ENCODE measurements at regions not wholly inside any gene's neighbourhood (a gene's known extent, or its start where the extent isn't known, plus 50 kb on each side); places are given as distances from the start of the nearest gene placed in this dataset.
"Not testable (repeated sequence)": the region's sequence is repeated elsewhere in the genome, so short reads cannot be mapped to it uniquely, and the experiment has no call there.

- DNase-seq (ENCODE audit: low spot score): no peak
- ATAC-seq: no peak
Measured at GRCh38 chr15:69755551-69756310, 303.1 kb downstream of the RPLP1 start.

GRCh38 chr15:69756440-69756839 lies 303.8 kb downstream of the RPLP1 start:
- no peak for ATAC-seq
- DNase-seq (ENCODE audit: low spot score): no peak

- ATAC-seq: no peak
- DNase-seq (ENCODE audit: low spot score): no peak
Measured at GRCh38 chr15:69757186-69757585, 304.6 kb downstream of the RPLP1 start.

GRCh38 chr15:69758291-69758771 lies 305.7 kb downstream of the RPLP1 start:
- ATAC-seq: no peak
- DNase-seq (ENCODE audit: low spot score): no peak

GRCh38 chr15:69758810-69759790 lies 306.5 kb downstream of the RPLP1 start:
- ATAC-seq: peak; percentile 31
- DNase-seq (ENCODE audit: low spot score): no peak

- no peak for DNase-seq (ENCODE audit: low spot score)
- ATAC-seq: no peak
Measured at GRCh38 chr15:69760258-69760845, 307.7 kb downstream of the RPLP1 start.

- ATAC-seq (no peak), DNase-seq (ENCODE audit: low spot score) (no peak)
Measured at GRCh38 chr15:69760890-69761568, 308.4 kb downstream of the RPLP1 start.

GRCh38 chr15:69762373-69763148 lies 309.9 kb downstream of the RPLP1 start:
- DNase-seq (ENCODE audit: low spot score): no peak
- ATAC-seq: no peak

GRCh38 chr15:69763831-69764230 lies 311.2 kb downstream of the RPLP1 start:
- no peak for ATAC-seq
- no peak for DNase-seq (ENCODE audit: low spot score)

GRCh38 chr15:69766156-69766555 lies 313.5 kb downstream of the RPLP1 start:
- no peak for ATAC-seq
- no peak for DNase-seq (ENCODE audit: low spot score)

GRCh38 chr15:69767191-69767590 lies 314.6 kb downstream of the RPLP1 start:
- ATAC-seq (no peak), DNase-seq (ENCODE audit: low spot score) (no peak)

GRCh38 chr15:69769336-69769735 lies 316.7 kb downstream of the RPLP1 start:
- ATAC-seq; DNase-seq (ENCODE audit: low spot score): not testable (repeated sequence)

GRCh38 chr15:69774258-69774657 lies 321.6 kb downstream of the RPLP1 start:
- not testable (repeated sequence) for ATAC-seq; DNase-seq (ENCODE audit: low spot score)

- ATAC-seq; DNase-seq (ENCODE audit: low spot score): not testable (repeated sequence)
Measured at GRCh38 chr15:69774711-69775110, 322.1 kb downstream of the RPLP1 start.

GRCh38 chr15:69777356-69777755 lies 320.4 kb downstream of the TLE3 start:
- no peak for ATAC-seq
- no peak for DNase-seq (ENCODE audit: low spot score)

- ATAC-seq: no peak
- DNase-seq (ENCODE audit: low spot score): no peak
Measured at GRCh38 chr15:69780374-69780773, 317.3 kb downstream of the TLE3 start.

GRCh38 chr15:69780981-69781380 lies 316.7 kb downstream of the TLE3 start:
- DNase-seq (ENCODE audit: low spot score): no peak
- no peak for ATAC-seq

GRCh38 chr15:69781411-69782125 lies 316.1 kb downstream of the TLE3 start:
- DNase-seq (ENCODE audit: low spot score) (no peak), ATAC-seq (no peak)

GRCh38 chr15:69782139-69782658 lies 315.5 kb downstream of the TLE3 start:
- no peak for DNase-seq (ENCODE audit: low spot score)
- no peak for ATAC-seq

All from left lobe of liver (tissue), 2 donors.